ENCODE measurements at regions not wholly inside any gene's neighbourhood (a gene's known extent, or its start where the extent isn't known, plus 50 kb on each side); places are given as distances from the start of the nearest gene placed in this dataset.
"Not testable (repeated sequence)": the region's sequence is repeated elsewhere in the genome, so short reads cannot be mapped to it uniquely, and the experiment has no call there.

GRCh38 chr4:49217492-49217891, 231.4 kb downstream of the CWH43 start:
- intact Hi-C loops (cut with micrococcal nuclease; ENCODE audit: unreplicated experiment), result no loop called here
- Histone ChIP-seq H3K36me3 (ENCODE audit: low read depth) (no peaks in the 10 kb centered on the region), H2AFZ (no peak overlapping the region), H3K4me2 (no peak overlapping the region), H3K4me1 (replicated peaks; ENCODE audit: insufficient read depth) (no peaks in the 10 kb centered on the region), H3K79me2 (ENCODE audit: low read depth) (no peaks in the 10 kb centered on the region), H3K9me2 (ENCODE audit: insufficient read depth) (no peaks in the 10 kb centered on the region), H3K4me3 (no peak overlapping the region), H4K20me1 (ENCODE audit: insufficient read depth) (no peaks in the 10 kb centered on the region), H3K9me3 (ENCODE audit: insufficient read depth, low read depth) (no peaks in the 10 kb centered on the region), H3K27me3 (ENCODE audit: insufficient read depth, low read depth) (no peaks in the 10 kb centered on the region), H3F3A (ENCODE audit: insufficient read depth, low read depth) (no peaks in the 10 kb centered on the region), H3K27ac (no peak overlapping the region)
- no TSS peak for BruUV-seq (replicated peaks)
- ChIA-PET CTCF (no interaction called here), POLR2A (ENCODE audit: unreplicated experiment) (no interaction called here)
- TF ChIP-seq EZH2 (IDR thresholded peaks at IDR 0.05; ENCODE audit: low read depth) (no peak), CTCF (conservative IDR thresholded peaks at IDR 0.05) (no peak)
- no peak for DNase-seq

- H3K36me3 ChIP-seq (ENCODE audit: low read depth); H4K20me1 ChIP-seq (ENCODE audit: insufficient read depth); H3K27ac ChIP-seq; DNase-seq; CTCF ChIA-PET; POLR2A ChIA-PET (ENCODE audit: unreplicated experiment); H3K4me1 ChIP-seq (replicated peaks; ENCODE audit: insufficient read depth); H2AFZ ChIP-seq; H3K79me2 ChIP-seq (ENCODE audit: low read depth); H3K9me2 ChIP-seq (ENCODE audit: insufficient read depth); intact Hi-C loops (cut with micrococcal nuclease; ENCODE audit: unreplicated experiment); H3K4me3 ChIP-seq; H3K4me2 ChIP-seq; H3K27me3 ChIP-seq (ENCODE audit: insufficient read depth, low read depth); H3F3A ChIP-seq (ENCODE audit: insufficient read depth, low read depth); H3K9me3 ChIP-seq (ENCODE audit: insufficient read depth, low read depth); BruUV-seq (replicated peaks): not testable (repeated sequence)
Observed at GRCh38 chr4:49218094-49218493, 232.0 kb downstream of the CWH43 start.

- POLR2A ChIA-PET (ENCODE audit: unreplicated experiment), result not testable (repeated sequence)
Observed at GRCh38 chr4:49218931-49219330, 232.9 kb downstream of the CWH43 start.

GRCh38 chr4:49219489-49220225, 233.6 kb downstream of the CWH43 start:
- H3K4me3 ChIP-seq; CTCF ChIA-PET; H3K27me3 ChIP-seq (ENCODE audit: insufficient read depth, low read depth); H3K4me2 ChIP-seq; H3K36me3 ChIP-seq (ENCODE audit: low read depth); POLR2A ChIA-PET (ENCODE audit: unreplicated experiment); H3K27ac ChIP-seq; H2AFZ ChIP-seq; H3K79me2 ChIP-seq (ENCODE audit: low read depth); DNase-seq; BruUV-seq (replicated peaks); H3K9me3 ChIP-seq (ENCODE audit: insufficient read depth, low read depth); H3K9me2 ChIP-seq (ENCODE audit: insufficient read depth); H4K20me1 ChIP-seq (ENCODE audit: insufficient read depth); intact Hi-C loops (cut with micrococcal nuclease; ENCODE audit: unreplicated experiment); H3K4me1 ChIP-seq (replicated peaks; ENCODE audit: insufficient read depth); H3F3A ChIP-seq (ENCODE audit: insufficient read depth, low read depth): not testable (repeated sequence)

More at GRCh38 chr4:49218931-49219330, 232.9 kb downstream of the CWH43 start:
- H3K79me2 ChIP-seq (ENCODE audit: low read depth); H3K4me3 ChIP-seq; H4K20me1 ChIP-seq (ENCODE audit: insufficient read depth); intact Hi-C loops (cut with micrococcal nuclease; ENCODE audit: unreplicated experiment); CTCF ChIA-PET; H3K36me3 ChIP-seq (ENCODE audit: low read depth); H3K4me2 ChIP-seq; H3K9me2 ChIP-seq (ENCODE audit: insufficient read depth); H3K27ac ChIP-seq; DNase-seq; H2AFZ ChIP-seq; BruUV-seq (replicated peaks); H3K9me3 ChIP-seq (ENCODE audit: insufficient read depth, low read depth); H3K27me3 ChIP-seq (ENCODE audit: insufficient read depth, low read depth); H3F3A ChIP-seq (ENCODE audit: insufficient read depth, low read depth); H3K4me1 ChIP-seq (replicated peaks; ENCODE audit: insufficient read depth): not testable (repeated sequence)

Measured in PC-9 (cell line).